CD14-positive monocyte (primary cell): ENCODE measurements at regions not wholly inside any gene's neighbourhood (a gene's known extent, or its start where the extent isn't known, plus 50 kb on each side); places are given as distances from the start of the nearest gene placed in this dataset.
"Not testable (repeated sequence)": the region's sequence is repeated elsewhere in the genome, so short reads cannot be mapped to it uniquely, and the experiment has no call there.

Experiments used
- DNase-seq, 3 donors: peaks; one replicate each; pipeline ENCODE4 v3.0.0-alpha.2; 2011 to 2022
- H2AFZ ChIP-seq: 2 replicates; pipeline ENCODE4 v1.6.0; 2012; ENCODE audit warnings: mild to moderate bottlenecking, low read depth, low read length, inconsistent platforms; ENCODE audit not compliant: insufficient read depth, poor library complexity, severe bottlenecking
- H3K27ac ChIP-seq, 2 donors: 1 replicate in 1 of 2; 2 replicates in 1 of 2; pipeline ENCODE4 v1.5.1; 2012 to 2013; ENCODE audit warnings: low read length in 2 of 2, control low read depth in 1 of 2, inconsistent platforms in 1 of 2, low read depth in 1 of 2, mild to moderate bottlenecking in 1 of 2
- H3K27me3 ChIP-seq, 2 donors: one replicate each; pipeline versions ENCODE4 v1.6.0 to v1.6.1; 2011 to 2013; ENCODE audit warnings: low read length in 2 of 2; ENCODE audit not compliant: control insufficient read depth in 2 of 2, insufficient read depth in 2 of 2
- H3K36me3 ChIP-seq, 2 donors: replicated peaks in 1 of 2; 1 replicate in 1 of 2; 2 replicates in 1 of 2; pipeline versions ENCODE4 v1.5.1 to v1.6.1; 2012 to 2013; ENCODE audit warnings: low read length in 2 of 2, control low read depth in 1 of 2, inconsistent platforms in 1 of 2, mild to moderate bottlenecking in 1 of 2; ENCODE audit not compliant: insufficient read depth in 2 of 2, control insufficient read depth in 1 of 2
- H3K4me1 ChIP-seq, 2 donors: 1 replicate in 1 of 2; 2 replicates in 1 of 2; pipeline versions ENCODE4 v1.5.1 to v1.6.1; 2012 to 2013; ENCODE audit warnings: low read length in 2 of 2, control low read depth in 1 of 2, inconsistent platforms in 1 of 2, mild to moderate bottlenecking in 1 of 2, moderate library complexity in 1 of 2; ENCODE audit not compliant: insufficient read depth in 2 of 2, control insufficient read depth in 1 of 2
- H3K4me2 ChIP-seq: replicated peaks from 2 replicates; pipeline ENCODE3; 2012; ENCODE audit warnings: low read length, moderate library complexity, mild to moderate bottlenecking; ENCODE audit not compliant: poor library complexity, severe bottlenecking; ENCODE audit errors: extremely low read depth
- H3K4me3 ChIP-seq, 3 experiments: fragments of 200-600 bp in 1 of 3; sonication (generic) in 1 of 3; replicated peaks in 1 of 3; 1 replicate in 2 of 3; 2 replicates in 1 of 3; pipeline ENCODE4 v1.5.1; 2011 to 2013; ENCODE audit warnings: low read length in 3 of 3, mild to moderate bottlenecking in 3 of 3, control low read depth in 2 of 3, low read depth in 2 of 3, inconsistent platforms in 1 of 3, moderate library complexity in 1 of 3
- H3K79me2 ChIP-seq: 2 replicates; pipeline ENCODE4 v1.6.0; 2012; ENCODE audit warnings: mild to moderate bottlenecking, control low read depth, inconsistent platforms, low read length, moderate library complexity; ENCODE audit not compliant: insufficient read depth
- H3K9ac ChIP-seq: 2 replicates; pipeline ENCODE4 v1.6.0; 2017; ENCODE audit warnings: low read length, mild to moderate bottlenecking; ENCODE audit not compliant: insufficient read depth, poor library complexity, severe bottlenecking
- H3K9me3 ChIP-seq, 2 donors: replicated peaks in 1 of 2; 1 replicate in 1 of 2; 2 replicates in 1 of 2; pipeline versions ENCODE4 v1.5.1 to v1.6.1; 2012 to 2013; ENCODE audit warnings: low read length in 2 of 2, control low read depth in 1 of 2; ENCODE audit not compliant: control insufficient read depth in 1 of 2, insufficient read depth in 1 of 2
- H4K20me1 ChIP-seq: 2 replicates; pipeline ENCODE4 v1.6.0; 2012; ENCODE audit warnings: mild to moderate bottlenecking, low read length, control low read depth, moderate library complexity; ENCODE audit not compliant: insufficient read depth
- H3K27ac Mint-ChIP-seq, 7 donors: one replicate each; pipeline ENCODE4 v1.8.0; 2020; ENCODE audit warnings: mild to moderate bottlenecking in 7 of 7, mixed read lengths in 7 of 7, moderate library complexity in 6 of 7, inconsistent platforms in 2 of 7
- H3K27me3 Mint-ChIP-seq, 3 donors: one replicate each; pipeline ENCODE4 v1.8.0; 2021 to 2022; ENCODE audit warnings: low read depth in 3 of 3, mild to moderate bottlenecking in 3 of 3, mixed read lengths in 3 of 3, moderate library complexity in 3 of 3, inconsistent platforms in 1 of 3
- H3K36me3 Mint-ChIP-seq, 2 donors: one replicate each; pipeline ENCODE4 v1.8.0; 2020; ENCODE audit warnings: mixed read lengths in 2 of 2, inconsistent platforms in 1 of 2, mild to moderate bottlenecking in 1 of 2
- H3K4me1 Mint-ChIP-seq: one replicate; pipeline ENCODE4 v1.8.0; 2020; ENCODE audit warnings: mild to moderate bottlenecking, mixed read lengths
- H3K4me3 Mint-ChIP-seq, 2 donors: one replicate each; pipeline ENCODE4 v1.8.0; 2020; ENCODE audit warnings: mild to moderate bottlenecking in 2 of 2, mixed read lengths in 2 of 2, moderate library complexity in 1 of 2
- H3K9me3 Mint-ChIP-seq, 7 donors: one replicate each; pipeline ENCODE4 v1.8.0; 2020 to 2022; ENCODE audit warnings: mixed read lengths in 7 of 7, mild to moderate bottlenecking in 6 of 7, moderate library complexity in 6 of 7, inconsistent platforms in 2 of 7
- CTCF ChIP-seq: fragments of 200-600 bp; IDR thresholded peaks from one replicate; pipeline ENCODE4 v1.8.0; 2022; ENCODE audit warnings: antibody characterized with exemption, mild to moderate bottlenecking
- WGBS: methylation state at CpG from one replicate; pipeline ENCODE4 v1.1.5; 2013; ENCODE audit warnings: missing lambda C conversion rate; ENCODE audit not compliant: insufficient coverage; 5-methylcytosine and 5-hydroxymethylcytosine counted together
- intact Hi-C, 2 donors: fragments of 100-400 bp; cut with micrococcal nuclease; formaldehyde crosslinking; loops; one replicate each; pipeline versions ENCODE4 v1.15.0 to v1.15.1; 2023

GRCh38 chr1:68918563-68918962 is 421.7 kb upstream of the DEPDC1 start:
- Mint-ChIP-seq H3K4me3 (no peak overlapping the region), H3K9me3 (peaks cover 2 to 10% (median 7%) of the 10 kb centered on the region in 7 donors), H3K4me1 (no peaks in the 10 kb centered on the region), H3K36me3 (no peaks in the 10 kb centered on the region), H3K27me3 (peaks cover 0 to 2% (median 0%) of the 10 kb centered on the region in 3 donors), H3K27ac (no peak overlapping the region)
- no CpG with 5 or more reads among the region's 1 CpG for WGBS
- no peak overlapping the region for H2AFZ ChIP-seq
- H3K9me3 ChIP-seq = peaks cover 2 to 4% of the 10 kb centered on the region in 2 donors
- no peak for TF ChIP-seq CTCF
- no peak overlapping the region for H3K27ac ChIP-seq
- intact Hi-C loops = no loop called here
- DNase-seq = no peak
- H3K4me1 ChIP-seq = no peaks in the 10 kb centered on the region
- H3K9ac ChIP-seq = no peak overlapping the region
- no peaks in the 10 kb centered on the region for H3K36me3 ChIP-seq
- H4K20me1 ChIP-seq = no peaks in the 10 kb centered on the region
- H3K4me3 ChIP-seq = no peak overlapping the region
- no peaks in the 10 kb centered on the region for H3K79me2 ChIP-seq
- no peak overlapping the region for H3K4me2 ChIP-seq
- no peaks in the 10 kb centered on the region for H3K27me3 ChIP-seq

GRCh38 chr1:68919075-68919474 is 422.2 kb upstream of the DEPDC1 start:
- intact Hi-C loops = no loop called here
- Histone ChIP-seq H3K4me1 (no peaks in the 10 kb centered on the region), H3K36me3 (no peaks in the 10 kb centered on the region), H3K9ac (no peak overlapping the region), H3K4me2 (no peak overlapping the region), H3K27me3 (no peaks in the 10 kb centered on the region), H3K79me2 (no peaks in the 10 kb centered on the region), H3K27ac (no peak overlapping the region), H4K20me1 (no peaks in the 10 kb centered on the region), H2AFZ (no peak overlapping the region), H3K4me3 (no peak overlapping the region), H3K9me3 (peaks cover 4 to 5% of the 10 kb centered on the region in 2 donors)
- TF ChIP-seq CTCF = no peak
- DNase-seq = no peak
- no peaks in the 10 kb centered on the region for H3K36me3 Mint-ChIP-seq
- H3K27ac Mint-ChIP-seq = no peak overlapping the region
- H3K4me1 Mint-ChIP-seq = no peaks in the 10 kb centered on the region
- peaks cover 0 to 2% (median 0%) of the 10 kb centered on the region in 3 donors for H3K27me3 Mint-ChIP-seq
- H3K4me3 Mint-ChIP-seq = no peak overlapping the region
- WGBS = no CpG with 5 or more reads among the region's 1 CpG
- peaks cover 2 to 12% (median 10%) of the 10 kb centered on the region in 7 donors for H3K9me3 Mint-ChIP-seq

GRCh38 chr1:68923475-68924088 is 426.7 kb upstream of the DEPDC1 start:
- H3K9me3 ChIP-seq, H3K36me3 Mint-ChIP-seq, intact Hi-C loops, H4K20me1 ChIP-seq, H3K4me1 Mint-ChIP-seq, DNase-seq, H3K27ac ChIP-seq, H3K4me1 ChIP-seq, H3K79me2 ChIP-seq, H3K27me3 Mint-ChIP-seq, H3K36me3 ChIP-seq, H3K27me3 ChIP-seq, H3K27ac Mint-ChIP-seq, H3K4me3 ChIP-seq, H3K4me2 ChIP-seq, H3K9ac ChIP-seq, H2AFZ ChIP-seq, H3K4me3 Mint-ChIP-seq: not testable (repeated sequence)
- 93% methylated on average over 16 of the region's 30 CpGs for WGBS
- peaks cover 0 to 13% (median 9%) of the 10 kb centered on the region in 7 donors for H3K9me3 Mint-ChIP-seq
